GM18868 (cell line): ENCODE measurements at regions not wholly inside any gene's neighbourhood (a gene's known extent, or its start where the extent isn't known, plus 50 kb on each side); places are given as distances from the start of the nearest gene placed in this dataset.

Experiments used
- ATAC-seq: cut with Tn5 transposase; IDR thresholded peaks from one replicate; pipeline ENCODE4 v1.9.1; 2021; ENCODE audit warnings: mild to moderate bottlenecking, moderate library complexity; ENCODE audit not compliant: unreplicated experiment

GRCh38 chr2:207286106-207286505 lies 120.4 kb upstream of the KLF7 start:
- ATAC-seq, result peak; percentile 47

- peak; percentile 65 for ATAC-seq
These were observed 122.9 kb upstream of the KLF7 start for GRCh38 chr2:207288628-207289027.

- ATAC-seq, result no peak
These were observed 123.7 kb upstream of the KLF7 start for GRCh38 chr2:207289295-207290018.

GRCh38 chr2:207290833-207291624 lies 125.3 kb upstream of the KLF7 start:
- ATAC-seq, result peak; percentile 38

- peak; percentile 54 for ATAC-seq
These were observed 126.0 kb upstream of the KLF7 start for GRCh38 chr2:207291625-207292252.

DNA sequence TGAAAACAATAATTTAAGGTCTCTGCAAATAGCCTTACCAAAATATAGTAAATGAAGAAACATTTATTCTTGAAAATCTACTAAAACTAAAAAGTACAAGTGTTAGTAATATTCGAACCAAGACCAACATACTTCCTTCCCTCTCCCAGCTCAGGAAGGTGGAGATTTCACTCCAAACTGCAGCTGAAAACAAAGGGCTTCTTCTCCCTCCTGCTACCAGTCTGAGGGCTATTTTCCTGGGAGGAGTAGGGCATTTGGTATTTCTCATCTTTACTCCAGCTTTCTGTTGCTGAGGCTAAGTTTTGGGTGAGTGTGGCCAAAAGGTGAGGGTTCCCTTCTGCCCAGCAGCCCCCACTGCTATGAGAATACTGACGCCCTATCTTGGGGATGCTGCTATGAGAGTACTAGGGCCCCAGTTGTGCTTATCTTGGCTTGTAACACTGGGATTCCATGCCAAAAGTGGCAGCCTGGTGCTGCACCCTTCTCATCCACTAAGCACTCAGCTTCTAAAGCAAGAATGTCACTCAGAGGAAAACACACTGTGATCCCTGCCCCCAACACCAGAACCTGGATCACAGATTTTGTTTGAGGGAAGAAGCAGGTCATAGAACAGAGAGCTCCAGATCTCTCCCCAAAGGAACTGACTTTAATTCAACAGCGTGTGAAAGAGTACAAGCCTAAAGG lies 130.7 kb upstream of the KLF7 start:
- ATAC-seq, result no peak

GRCh38 chr2:207300817-207301216 lies 135.1 kb upstream of the KLF7 start:
- no peak for ATAC-seq

- no peak for ATAC-seq
These were observed 139.0 kb upstream of the KLF7 start for GRCh38 chr2:207304761-207305160.

GRCh38 chr2:207308519-207309224 lies 142.9 kb upstream of the KLF7 start:
- ATAC-seq, result no peak

DNA sequence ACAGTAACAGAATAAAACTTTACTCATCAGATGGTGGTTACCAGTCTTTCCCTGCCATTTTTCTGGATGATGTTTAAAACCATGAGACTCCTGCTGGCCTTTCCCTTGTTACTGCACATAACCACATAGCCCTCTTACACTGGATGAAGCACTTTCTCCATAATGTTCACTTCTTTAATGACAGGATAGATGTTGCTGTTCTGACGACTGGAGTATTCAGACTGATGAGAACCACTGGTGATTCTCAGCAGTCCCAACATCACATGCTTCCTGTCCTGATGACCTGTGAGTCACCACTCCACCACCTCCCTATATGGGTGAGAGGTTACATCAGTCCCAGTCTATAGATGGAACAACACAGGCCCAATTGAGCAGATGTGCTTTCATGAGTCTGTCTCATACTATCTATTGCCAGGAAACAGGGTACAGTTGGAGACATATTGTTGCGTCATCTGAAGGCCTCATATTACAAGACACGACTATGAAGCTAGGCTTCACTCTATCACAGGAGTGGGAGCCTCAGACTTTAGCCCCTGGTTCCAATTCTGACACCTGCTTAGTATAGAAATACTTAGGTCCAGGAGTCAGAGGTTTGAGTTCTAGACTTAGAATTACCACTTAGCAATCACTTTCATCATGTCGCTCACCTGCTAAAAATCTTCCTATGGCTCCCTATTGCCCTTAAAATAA lies 145.7 kb upstream of the KLF7 start:
- ATAC-seq, result peak; percentile 93

GRCh38 chr2:207312006-207312356 lies 146.2 kb upstream of the KLF7 start:
- ATAC-seq, result no peak

DNA sequence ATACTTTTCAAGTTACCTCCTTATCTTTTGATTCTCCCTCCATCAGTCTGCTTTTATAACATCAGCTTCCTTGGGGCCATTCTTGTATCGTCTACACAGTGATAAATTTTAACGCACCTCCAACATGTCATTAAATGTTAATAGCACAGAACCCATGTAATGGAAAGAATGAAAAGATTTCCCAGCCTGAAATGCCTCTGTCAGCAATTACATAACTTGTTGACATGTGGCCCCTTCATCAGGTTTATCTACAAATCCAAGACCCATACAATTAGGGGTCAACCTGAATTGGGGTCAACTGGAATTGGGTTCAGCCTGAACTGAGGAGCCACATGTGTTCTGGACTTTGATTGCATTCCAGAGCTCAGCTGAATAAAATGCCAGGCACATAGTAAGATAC lies 148.2 kb upstream of the KLF7 start:
- ATAC-seq, result no peak

GRCh38 chr2:207315131-207315530 lies 149.4 kb upstream of the KLF7 start:
- ATAC-seq, result no peak

GRCh38 chr2:207316484-207316883 lies 150.7 kb upstream of the KLF7 start:
- ATAC-seq, result no peak

DNA sequence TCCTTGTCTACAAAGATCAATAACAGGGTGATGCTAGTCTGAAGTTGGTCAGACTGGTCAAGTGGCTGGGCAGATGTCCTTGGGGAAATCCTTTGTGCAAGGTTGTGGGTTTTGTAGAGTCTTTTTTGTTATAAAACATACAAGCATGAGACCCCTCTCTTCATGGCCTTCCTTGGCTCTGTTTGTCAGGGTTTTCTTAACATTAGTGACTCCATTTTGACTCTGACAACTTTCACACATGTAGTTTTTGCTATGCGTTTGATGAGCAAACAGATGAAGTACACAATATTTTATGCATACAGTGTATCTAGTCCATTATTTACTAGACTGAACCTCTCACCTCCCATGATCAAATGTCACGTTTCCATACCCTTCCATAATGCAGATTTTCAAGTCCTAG lies 151.2 kb upstream of the KLF7 start:
- ATAC-seq, result no peak

- no peak for ATAC-seq
These were observed 151.7 kb upstream of the KLF7 start for GRCh38 chr2:207317378-207317984.

GRCh38 chr2:207318181-207318628 lies 152.5 kb upstream of the KLF7 start:
- no peak for ATAC-seq

DNA sequence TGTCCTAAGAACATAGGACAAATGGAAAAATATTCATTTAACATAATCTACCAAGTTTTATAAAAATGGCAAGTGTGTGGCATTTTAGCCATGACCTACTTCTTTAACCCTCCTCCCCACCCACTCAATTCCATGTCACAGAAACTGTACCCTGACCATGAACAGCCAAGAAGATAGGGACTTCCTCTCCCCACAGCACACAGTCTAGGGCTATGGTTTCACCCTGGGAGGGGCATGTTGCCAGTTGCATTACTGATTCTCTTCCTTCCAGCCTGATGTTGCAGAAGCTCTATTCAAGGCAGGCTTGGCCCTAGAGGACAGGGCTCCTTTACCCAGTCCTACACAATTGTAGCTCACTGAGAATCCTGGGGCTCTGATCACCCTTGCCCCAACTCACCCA lies 153.6 kb upstream of the KLF7 start:
- peak; percentile 64 for ATAC-seq

- ATAC-seq, result no peak
These were observed 154.8 kb upstream of the KLF7 start for GRCh38 chr2:207320381-207321159.
